Cardiac muscle cell (in vitro differentiated cells and primary cell): ENCODE measurements at regions not wholly inside any gene's neighbourhood (a gene's known extent, or its start where the extent isn't known, plus 50 kb on each side); places are given as distances from the start of the nearest gene placed in this dataset.

Experiments used
- DNase-seq, 2 donors: peaks; one replicate each; pipeline versions ENCODE4 v3.0.0 to v3.0.0-alpha.2; 2010 to 2017; ENCODE audit warnings: low read depth in 1 of 2, low spot score in 1 of 2
- H3K27ac ChIP-seq: fragments of 200-600 bp; sonication (generic); 2 replicates; pipeline ENCODE4 v1.5.1; 2016
- H3K27me3 ChIP-seq: fragments of 200-600 bp; sonication (generic); 2 replicates; pipeline ENCODE4 v1.6.0; 2016; ENCODE audit warnings: control low read depth
- H3K36me3 ChIP-seq: fragments of 200-600 bp; sonication (generic); 2 replicates; pipeline ENCODE4 v1.5.1; 2016; ENCODE audit warnings: control low read depth
- H3K4me1 ChIP-seq: fragments of 200-600 bp; sonication (generic); 2 replicates; pipeline ENCODE4 v1.8.1; 2017; ENCODE audit warnings: low read depth, mild to moderate bottlenecking, mixed run types
- H3K4me3 ChIP-seq: fragments of 200-600 bp; sonication (generic); 2 replicates; pipeline ENCODE4 v1.5.1; 2016; ENCODE audit warnings: mild to moderate bottlenecking
- H3K9me3 ChIP-seq: fragments of 200-600 bp; sonication (generic); 2 replicates; pipeline ENCODE4 v1.5.1; 2017; ENCODE audit warnings: low read depth, mild to moderate bottlenecking, control low read depth
- TF ChIP-seq, protein P1 (sequence below): IDR thresholded peaks from 2 replicates; pipeline ENCODE4 v1.5.1; 2012; ENCODE audit warnings: low read depth, mild to moderate bottlenecking, low read length

DNA sequence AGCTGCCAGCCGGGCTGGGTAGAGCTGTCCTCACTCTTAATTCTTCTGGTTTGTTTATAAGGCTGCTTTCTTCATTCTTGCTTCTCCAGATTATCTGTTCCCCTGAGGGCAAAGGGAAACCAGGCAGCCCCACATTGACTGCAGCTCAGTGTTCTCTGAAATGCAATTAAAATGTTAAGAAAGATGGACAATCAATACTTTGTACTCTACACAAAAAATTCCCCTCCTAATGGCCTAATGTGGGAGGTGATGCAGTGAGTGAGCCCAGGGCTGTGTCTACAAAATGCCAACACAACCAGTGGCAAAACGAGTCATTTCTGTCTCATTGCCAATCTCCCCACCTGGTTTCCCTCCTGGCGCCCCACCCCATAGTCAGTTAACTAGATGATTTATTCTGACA lies 541.7 kb upstream of the RAB6C start:
- Histone ChIP-seq H3K9me3 (no peaks in the 10 kb centered on the region), H3K27ac (no peak overlapping the region), H3K36me3 (no peaks in the 10 kb centered on the region), H3K27me3 (no peaks in the 10 kb centered on the region), H3K4me1 (no peaks in the 10 kb centered on the region), H3K4me3 (no peak overlapping the region)
- no peak for DNase-seq
- TF ChIP-seq, protein P1, sequence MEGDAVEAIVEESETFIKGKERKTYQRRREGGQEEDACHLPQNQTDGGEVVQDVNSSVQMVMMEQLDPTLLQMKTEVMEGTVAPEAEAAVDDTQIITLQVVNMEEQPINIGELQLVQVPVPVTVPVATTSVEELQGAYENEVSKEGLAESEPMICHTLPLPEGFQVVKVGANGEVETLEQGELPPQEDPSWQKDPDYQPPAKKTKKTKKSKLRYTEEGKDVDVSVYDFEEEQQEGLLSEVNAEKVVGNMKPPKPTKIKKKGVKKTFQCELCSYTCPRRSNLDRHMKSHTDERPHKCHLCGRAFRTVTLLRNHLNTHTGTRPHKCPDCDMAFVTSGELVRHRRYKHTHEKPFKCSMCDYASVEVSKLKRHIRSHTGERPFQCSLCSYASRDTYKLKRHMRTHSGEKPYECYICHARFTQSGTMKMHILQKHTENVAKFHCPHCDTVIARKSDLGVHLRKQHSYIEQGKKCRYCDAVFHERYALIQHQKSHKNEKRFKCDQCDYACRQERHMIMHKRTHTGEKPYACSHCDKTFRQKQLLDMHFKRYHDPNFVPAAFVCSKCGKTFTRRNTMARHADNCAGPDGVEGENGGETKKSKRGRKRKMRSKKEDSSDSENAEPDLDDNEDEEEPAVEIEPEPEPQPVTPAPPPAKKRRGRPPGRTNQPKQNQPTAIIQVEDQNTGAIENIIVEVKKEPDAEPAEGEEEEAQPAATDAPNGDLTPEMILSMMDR: no peak

DNA sequence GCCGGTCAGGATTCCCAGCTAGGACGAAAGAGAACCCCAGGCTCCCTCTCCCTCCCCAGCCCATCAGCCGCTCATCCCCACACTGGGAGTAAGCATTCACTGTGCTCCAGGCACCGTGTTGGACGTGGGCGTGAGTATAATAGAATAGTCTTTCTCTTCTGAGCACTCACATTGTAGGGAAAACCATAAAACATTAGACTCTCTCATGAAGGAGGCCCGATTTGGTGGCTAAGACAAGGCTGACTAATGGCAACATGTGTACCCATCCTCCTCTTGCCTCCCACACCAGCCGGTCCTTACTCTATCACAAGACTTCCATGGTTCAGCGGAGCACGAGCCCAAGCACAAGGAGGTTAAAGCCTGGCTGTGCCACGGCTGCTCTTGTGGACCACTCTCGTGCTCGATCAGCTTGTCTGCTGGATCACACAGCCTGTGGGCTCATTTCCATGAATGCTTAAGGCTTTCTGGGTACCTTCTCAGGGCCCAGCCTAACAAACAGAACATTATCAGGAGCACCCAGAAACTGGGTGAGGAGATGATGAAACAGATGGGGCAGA lies 540.9 kb upstream of the RAB6C start:
- H3K36me3 ChIP-seq: no peaks in the 10 kb centered on the region
- no peak overlapping the region for H3K4me3 ChIP-seq
- no peak for DNase-seq
- no peak overlapping the region for H3K27ac ChIP-seq
- H3K9me3 ChIP-seq: no peaks in the 10 kb centered on the region
- H3K27me3 ChIP-seq: no peaks in the 10 kb centered on the region
- TF ChIP-seq, protein P1: no peak
- no peaks in the 10 kb centered on the region for H3K4me1 ChIP-seq

DNA sequence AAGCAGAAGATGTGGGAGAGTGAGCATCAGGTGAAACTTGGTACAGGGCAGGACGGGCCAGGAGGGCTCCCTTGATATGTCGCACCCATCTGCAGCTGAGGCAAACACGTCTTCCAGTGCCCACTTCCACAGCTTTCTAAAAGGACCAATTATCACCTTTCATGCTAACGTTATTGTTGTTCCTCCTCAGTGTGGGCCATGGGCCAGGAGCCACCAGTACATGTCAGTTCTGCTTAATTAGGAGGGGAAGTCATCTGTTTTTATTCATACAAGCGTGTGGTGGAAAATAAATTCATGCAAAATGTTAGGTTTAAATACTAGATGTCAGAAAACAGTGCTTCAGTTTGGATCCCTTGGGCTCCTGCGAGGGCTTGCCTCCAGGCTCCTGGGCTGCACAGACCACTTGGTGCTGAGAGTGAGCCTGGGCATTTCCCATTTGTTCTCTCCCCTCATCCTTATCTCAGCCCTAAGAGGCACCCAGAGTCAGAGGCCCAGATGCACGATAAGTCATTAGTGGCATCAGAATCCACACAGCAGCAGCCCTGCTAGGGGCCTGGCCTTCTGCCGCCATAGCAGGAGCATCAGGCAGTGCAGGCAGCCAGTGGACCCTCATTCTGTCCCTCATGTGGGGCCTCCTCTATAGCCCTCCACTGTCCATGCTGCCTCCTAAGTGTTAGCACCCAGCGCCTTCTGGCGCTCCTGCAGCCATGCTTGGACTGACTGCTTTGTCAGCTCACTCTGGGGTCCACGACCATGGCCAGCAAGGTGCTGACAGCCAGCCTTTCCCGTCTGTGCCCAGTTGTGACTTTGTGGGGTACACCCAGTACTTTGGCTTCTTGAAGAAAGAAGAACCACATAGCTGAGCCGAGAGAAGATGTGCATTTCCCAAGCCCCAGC lies 539.8 kb upstream of the RAB6C start:
- Histone ChIP-seq H3K4me1 (no peaks in the 10 kb centered on the region), H3K4me3 (no peak overlapping the region), H3K27ac (no peak overlapping the region), H3K36me3 (no peaks in the 10 kb centered on the region), H3K9me3 (no peaks in the 10 kb centered on the region), H3K27me3 (no peaks in the 10 kb centered on the region)
- TF ChIP-seq, protein P1: no peak
- peak in 1 of 2 donors; percentile 59 for DNase-seq

DNA sequence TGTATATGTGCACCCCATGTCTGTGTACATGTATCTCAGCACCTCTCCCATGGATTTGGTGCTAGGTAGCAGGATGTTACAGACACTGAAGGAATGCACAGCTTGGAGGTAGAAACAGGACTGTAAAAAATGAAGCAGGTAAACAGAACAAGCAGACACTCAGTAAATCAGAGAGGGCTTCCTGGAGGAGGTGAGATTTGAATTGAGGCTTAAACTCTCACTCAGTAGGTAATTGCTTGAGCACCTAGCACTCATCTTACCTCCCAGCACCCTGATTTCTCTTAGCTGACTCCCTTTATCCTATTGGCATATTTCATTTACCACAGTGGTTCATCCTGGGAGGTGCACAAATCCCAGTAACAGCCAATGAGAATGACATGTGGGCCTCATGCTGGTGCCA lies 537.9 kb upstream of the RAB6C start:
- H3K4me3 ChIP-seq: no peak overlapping the region
- no peaks in the 10 kb centered on the region for H3K36me3 ChIP-seq
- no peaks in the 10 kb centered on the region for H3K9me3 ChIP-seq
- no peak for DNase-seq
- no peaks in the 10 kb centered on the region for H3K4me1 ChIP-seq
- H3K27me3 ChIP-seq: no peaks in the 10 kb centered on the region
- H3K27ac ChIP-seq: no peak overlapping the region
- TF ChIP-seq, protein P1: no peak

DNA sequence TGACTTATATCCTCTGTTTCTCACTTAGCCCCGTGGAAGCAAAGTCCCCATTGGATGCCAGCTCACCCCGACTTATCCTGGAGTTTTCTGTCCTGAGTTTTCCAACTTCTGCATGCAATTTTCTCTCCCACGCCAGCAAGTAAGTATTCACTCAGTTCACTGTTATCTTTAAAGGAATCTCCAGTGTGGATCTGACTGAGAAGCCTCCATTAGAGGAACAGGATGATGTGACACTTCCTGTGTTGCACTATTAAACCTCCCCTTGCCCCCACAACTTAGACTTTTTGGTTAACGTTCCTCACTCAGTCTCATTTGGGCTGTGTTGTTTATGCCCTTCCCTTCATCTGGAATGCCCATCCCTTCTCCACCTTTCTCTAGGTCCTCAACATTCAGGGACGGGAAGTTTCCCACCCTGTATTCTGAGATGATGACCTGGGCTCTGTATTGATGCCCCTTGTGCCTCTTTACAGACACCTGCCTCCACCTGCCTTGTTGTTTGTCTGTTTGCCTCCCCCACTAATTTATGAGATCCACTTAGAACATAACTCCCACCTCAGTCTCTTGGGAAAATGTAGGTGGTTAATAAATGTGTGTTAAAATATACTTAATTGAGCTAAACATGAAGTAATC lies 536.1 kb upstream of the RAB6C start:
- TF ChIP-seq, protein P1: no peak
- Histone ChIP-seq H3K27me3 (no peaks in the 10 kb centered on the region), H3K27ac (no peak overlapping the region), H3K9me3 (no peaks in the 10 kb centered on the region), H3K4me1 (no peaks in the 10 kb centered on the region), H3K36me3 (no peaks in the 10 kb centered on the region), H3K4me3 (no peak overlapping the region)
- DNase-seq: no peak
